ENCODE measurements at regions not wholly inside any gene's neighbourhood (a gene's known extent, or its start where the extent isn't known, plus 50 kb on each side); places are given as distances from the start of the nearest gene placed in this dataset.
"Not testable (repeated sequence)": the region's sequence is repeated elsewhere in the genome, so short reads cannot be mapped to it uniquely, and the experiment has no call there.

GRCh38 chr1:120664376-120665249 is 59.1 kb upstream of the NBPF26 start:
- not testable (repeated sequence) for DNase-seq (ENCODE audit: low read depth in 2 of 2)

- DNase-seq (ENCODE audit: low read depth in 2 of 2), result not testable (repeated sequence)
Observed at GRCh38 chr1:120665250-120665577, 58.5 kb upstream of the NBPF26 start.

GRCh38 chr1:120668187-120668586 is 55.6 kb upstream of the NBPF26 start:
- not testable (repeated sequence) for DNase-seq (ENCODE audit: low read depth in 2 of 2)

Data from stimulated activated CD8-positive, alpha-beta memory T cell treated with anti-CD3 and anti-CD28 coated beads, Interleukin-7, amount 100 ng/mL, for 4 hours (primary cell).